ENCODE measurements at regions not wholly inside any gene's neighbourhood (a gene's known extent, or its start where the extent isn't known, plus 50 kb on each side); places are given as distances from the start of the nearest gene placed in this dataset.

DNA sequence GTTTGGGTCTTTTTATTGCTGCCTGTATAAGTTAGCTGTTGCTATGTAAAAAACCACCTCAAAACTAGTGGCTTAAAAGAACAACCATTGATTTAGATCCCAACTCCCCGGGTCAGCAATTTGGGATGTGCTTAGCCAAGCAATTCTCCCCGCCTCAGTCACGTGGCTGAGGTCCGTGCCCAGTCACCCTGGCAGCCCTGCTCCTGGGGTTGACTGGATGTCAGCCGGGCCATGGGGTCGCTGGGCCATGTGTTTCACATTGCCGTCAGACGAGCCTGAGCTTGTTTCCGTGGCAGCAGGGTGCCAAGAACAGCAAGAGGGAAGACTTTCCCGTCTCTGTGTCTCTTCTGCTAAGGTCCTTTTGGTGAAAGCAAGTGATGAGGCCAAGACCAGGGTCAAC lies 345.7 kb upstream of the FAT1 start:
- no peaks in the 10 kb centered on the region for H3K27me3 ChIP-seq
- no peak for DNase-seq (ENCODE audit: low spot score in 2 of 2)
- no peaks in the 10 kb centered on the region for H3K4me1 ChIP-seq
- H3K9me3 ChIP-seq, result no peaks in the 10 kb centered on the region
- no peak overlapping the region for H3K27ac ChIP-seq
- H3K4me3 ChIP-seq, result no peak overlapping the region
- no peaks in the 10 kb centered on the region for H3K36me3 ChIP-seq
- intact Hi-C loops (cut with DNase I), result no loop called here
- TF ChIP-seq, protein P1, sequence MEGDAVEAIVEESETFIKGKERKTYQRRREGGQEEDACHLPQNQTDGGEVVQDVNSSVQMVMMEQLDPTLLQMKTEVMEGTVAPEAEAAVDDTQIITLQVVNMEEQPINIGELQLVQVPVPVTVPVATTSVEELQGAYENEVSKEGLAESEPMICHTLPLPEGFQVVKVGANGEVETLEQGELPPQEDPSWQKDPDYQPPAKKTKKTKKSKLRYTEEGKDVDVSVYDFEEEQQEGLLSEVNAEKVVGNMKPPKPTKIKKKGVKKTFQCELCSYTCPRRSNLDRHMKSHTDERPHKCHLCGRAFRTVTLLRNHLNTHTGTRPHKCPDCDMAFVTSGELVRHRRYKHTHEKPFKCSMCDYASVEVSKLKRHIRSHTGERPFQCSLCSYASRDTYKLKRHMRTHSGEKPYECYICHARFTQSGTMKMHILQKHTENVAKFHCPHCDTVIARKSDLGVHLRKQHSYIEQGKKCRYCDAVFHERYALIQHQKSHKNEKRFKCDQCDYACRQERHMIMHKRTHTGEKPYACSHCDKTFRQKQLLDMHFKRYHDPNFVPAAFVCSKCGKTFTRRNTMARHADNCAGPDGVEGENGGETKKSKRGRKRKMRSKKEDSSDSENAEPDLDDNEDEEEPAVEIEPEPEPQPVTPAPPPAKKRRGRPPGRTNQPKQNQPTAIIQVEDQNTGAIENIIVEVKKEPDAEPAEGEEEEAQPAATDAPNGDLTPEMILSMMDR (IDR thresholded peaks at IDR 0.05), result no peak

DNA sequence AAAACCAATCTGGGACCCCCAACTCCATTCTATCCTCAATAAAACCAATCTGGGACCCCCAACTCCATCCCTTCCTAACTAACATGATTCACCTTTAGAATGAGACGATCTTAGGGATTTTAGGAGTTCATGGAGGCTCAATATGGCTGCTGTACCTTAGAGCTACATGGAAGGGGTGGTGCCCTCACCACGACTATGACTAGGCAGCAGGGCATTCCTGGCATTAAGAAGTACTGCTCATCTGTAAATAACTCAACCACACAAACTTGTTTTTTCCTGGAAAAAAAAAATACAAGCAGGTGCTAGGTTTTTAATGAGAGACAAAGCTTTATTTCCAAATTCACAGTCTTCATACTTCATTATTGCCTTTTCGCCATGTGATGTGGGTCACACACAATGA lies 346.5 kb upstream of the FAT1 start:
- H3K4me3 ChIP-seq, result no peak overlapping the region
- no peaks in the 10 kb centered on the region for H3K9me3 ChIP-seq
- intact Hi-C loops (cut with DNase I), result no loop called here
- DNase-seq (ENCODE audit: low spot score in 2 of 2), result no peak
- H3K27ac ChIP-seq, result no peak overlapping the region
- no peaks in the 10 kb centered on the region for H3K36me3 ChIP-seq
- TF ChIP-seq, protein P1 (IDR thresholded peaks at IDR 0.05), result no peak
- H3K27me3 ChIP-seq, result no peaks in the 10 kb centered on the region
- no peaks in the 10 kb centered on the region for H3K4me1 ChIP-seq

DNA sequence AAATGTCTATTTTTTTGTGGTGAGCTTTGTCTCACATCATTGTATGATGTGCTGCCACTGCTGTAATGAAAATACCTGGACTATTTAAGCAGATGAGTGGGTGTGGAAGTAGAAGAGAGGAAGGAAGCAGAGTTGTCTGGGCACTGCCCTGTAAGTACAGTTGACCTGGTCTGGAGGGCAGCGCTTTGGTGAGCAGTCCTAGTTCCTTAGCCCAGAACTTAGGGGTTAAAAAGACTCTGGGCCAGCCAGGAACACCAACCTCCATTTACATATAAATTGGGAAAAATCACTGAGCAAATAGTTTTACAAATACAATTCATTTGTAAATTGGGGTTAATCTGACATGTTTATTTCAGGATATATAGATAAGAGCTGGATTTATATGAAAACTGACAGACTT lies 347.1 kb upstream of the FAT1 start:
- TF ChIP-seq, protein P1 (IDR thresholded peaks at IDR 0.05), result no peak
- H3K36me3 ChIP-seq, result no peaks in the 10 kb centered on the region
- H3K9me3 ChIP-seq, result no peaks in the 10 kb centered on the region
- H3K4me1 ChIP-seq, result no peaks in the 10 kb centered on the region
- no peak overlapping the region for H3K4me3 ChIP-seq
- no peaks in the 10 kb centered on the region for H3K27me3 ChIP-seq
- DNase-seq (ENCODE audit: low spot score in 2 of 2), result no peak
- no peak overlapping the region for H3K27ac ChIP-seq
- intact Hi-C loops (cut with DNase I), result no loop called here

DNA sequence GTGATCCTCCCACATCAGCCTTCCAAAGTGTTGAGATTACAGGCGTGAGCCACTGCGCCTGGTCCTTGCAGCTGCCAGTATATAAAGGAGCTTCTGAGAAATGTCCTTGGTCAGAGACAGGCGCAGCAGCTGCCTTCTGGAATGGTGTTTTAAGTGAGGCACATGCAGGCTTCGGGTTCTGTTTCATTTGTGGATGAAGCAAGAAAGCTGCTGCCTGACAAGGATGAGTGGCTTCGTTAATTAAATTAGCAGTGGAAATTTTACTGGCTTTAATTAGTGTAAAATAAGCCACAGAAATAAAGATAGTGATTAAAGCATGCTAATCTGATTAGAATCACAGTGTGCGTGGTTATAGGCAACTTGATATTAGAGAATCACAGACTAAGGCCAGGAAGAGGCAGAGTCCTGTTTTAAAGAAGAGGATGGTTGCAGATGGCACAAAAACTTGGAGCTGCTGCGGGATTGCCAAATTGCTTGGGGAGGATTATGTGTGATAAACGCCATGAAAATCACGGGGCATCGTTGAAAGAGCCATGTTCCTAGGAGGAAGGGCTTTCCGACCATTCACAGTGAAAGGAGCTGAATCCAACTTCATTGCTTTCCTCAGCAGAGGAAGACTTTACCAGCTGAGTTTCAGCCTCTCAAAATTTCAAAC lies 348.4 kb upstream of the FAT1 start:
- TF ChIP-seq, protein P1 (IDR thresholded peaks at IDR 0.05), result no peak
- no peak overlapping the region for H3K4me3 ChIP-seq
- H3K36me3 ChIP-seq, result no peaks in the 10 kb centered on the region
- intact Hi-C loops (cut with DNase I), result no loop called here
- no peak overlapping the region for H3K27ac ChIP-seq
- no peak for DNase-seq (ENCODE audit: low spot score in 2 of 2)
- no peaks in the 10 kb centered on the region for H3K27me3 ChIP-seq
- H3K4me1 ChIP-seq, result no peaks in the 10 kb centered on the region
- no peaks in the 10 kb centered on the region for H3K9me3 ChIP-seq

DNA sequence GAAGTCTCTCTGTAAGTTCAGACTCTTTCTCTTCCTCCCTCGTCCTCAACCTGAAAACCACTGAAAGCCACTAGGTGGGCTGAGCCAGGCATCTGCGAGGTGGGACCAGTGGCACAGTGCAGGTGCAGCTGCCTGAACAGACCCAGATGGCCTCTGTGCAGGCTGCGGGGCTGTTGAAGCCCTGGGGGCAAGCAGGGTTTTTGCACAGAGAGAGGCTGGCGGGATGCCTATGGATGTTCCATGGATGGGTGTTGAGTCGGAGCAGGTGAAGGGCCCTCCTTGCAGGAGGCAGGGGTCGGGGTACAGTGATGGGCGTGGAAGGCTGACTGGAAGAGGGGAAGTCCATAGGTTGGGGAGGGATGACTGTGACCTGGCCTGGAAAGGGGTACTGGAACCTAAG lies 350.2 kb upstream of the FAT1 start:
- Histone ChIP-seq H3K4me3 (no peak overlapping the region), H3K36me3 (no peaks in the 10 kb centered on the region), H3K27ac (no peak overlapping the region), H3K9me3 (no peaks in the 10 kb centered on the region), H3K4me1 (no peaks in the 10 kb centered on the region), H3K27me3 (no peaks in the 10 kb centered on the region)
- TF ChIP-seq, protein P1 (IDR thresholded peaks at IDR 0.05), result no peak
- DNase-seq (ENCODE audit: low spot score in 2 of 2), result no peak
- intact Hi-C loops (cut with DNase I), result no loop called here

DNA sequence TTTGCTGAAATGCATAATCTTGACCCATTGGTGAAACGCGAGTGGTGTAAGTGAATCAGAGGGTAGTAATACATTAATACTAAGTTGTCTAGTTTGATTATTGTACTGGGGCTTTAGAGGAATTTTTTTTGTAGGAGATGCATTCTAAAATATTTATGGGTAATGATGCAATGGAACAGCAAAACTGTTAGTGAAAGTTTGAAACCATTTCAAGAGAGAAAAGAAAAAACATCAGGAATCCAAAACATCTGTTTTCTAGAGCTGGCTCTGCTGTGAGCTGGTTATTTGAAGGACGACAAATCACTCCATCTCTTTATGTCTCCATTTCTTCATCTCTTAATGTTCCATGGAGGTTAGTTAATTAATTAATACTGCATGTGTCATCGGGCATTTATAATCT lies 351.9 kb upstream of the FAT1 start:
- H3K27me3 ChIP-seq, result no peaks in the 10 kb centered on the region
- TF ChIP-seq, protein P1 (IDR thresholded peaks at IDR 0.05), result no peak
- intact Hi-C loops (cut with DNase I), result no loop called here

More for the DNA sequence above, 351.9 kb upstream of the FAT1 start:
- Histone ChIP-seq H3K4me1 (no peaks in the 10 kb centered on the region), H3K36me3 (no peaks in the 10 kb centered on the region), H3K27ac (no peak overlapping the region), H3K4me3 (no peak overlapping the region), H3K9me3 (no peaks in the 10 kb centered on the region)
- no peak for DNase-seq (ENCODE audit: low spot score in 2 of 2)

All from ascending aorta (tissue), 2 donors.